GM12878 (cell line): ENCODE measurements at regions not wholly inside any gene's neighbourhood (a gene's known extent, or its start where the extent isn't known, plus 50 kb on each side); places are given as distances from the start of the nearest gene placed in this dataset.

Source experiments
- CTCF ChIP-seq, 3 experiments: IDR thresholded peaks in 2 of 3; conservative IDR thresholded peaks in 1 of 3; 2 replicates each; pipeline ENCODE4 v1.5.1; 2011; ENCODE audit warnings: low read depth in 3 of 3, low read length in 3 of 3, mild to moderate bottlenecking in 3 of 3, control low read depth in 2 of 3, moderate library complexity in 2 of 3, inconsistent platforms in 1 of 3, mixed read lengths in 1 of 3; ENCODE audit not compliant: control insufficient read depth in 2 of 3, insufficient read depth in 1 of 3; ENCODE audit errors: extremely low read depth in 1 of 3
- HCFC1 ChIP-seq: fragments of 150-350 bp; IDR thresholded peaks from 2 replicates; pipeline ENCODE4 v1.6.1; 2014; ENCODE audit warnings: low read length
- JUND ChIP-seq: IDR thresholded peaks from 2 replicates; pipeline ENCODE4 v1.6.1; 2012; ENCODE audit warnings: low read depth, mild to moderate bottlenecking, low read length, improper control_type of control experiment, moderate library complexity
- POLR2A ChIP-seq: IDR thresholded peaks from 2 replicates; pipeline ENCODE4 v1.6.1; 2011; ENCODE audit warnings: low read depth, mild to moderate bottlenecking, low read length

GRCh38 chr22:49321477-49322055 lies 506.1 kb downstream of the BRD1 start:
- TF ChIP-seq JUND (no peak), POLR2A (no peak), HCFC1 (no peak), CTCF (IDR thresholded peaks at IDR 0.05 in 2 of 3, conservative IDR thresholded peaks at IDR 0.05 in 1 of 3; ENCODE audit: control insufficient read depth in 2 of 3, extremely low read depth in 1 of 3, insufficient read depth in 1 of 3, low read depth in 3 of 3, low read length in 3 of 3) (no peak)
